NCI-H748 (cell line): ENCODE measurements at regions not wholly inside any gene's neighbourhood (a gene's known extent, or its start where the extent isn't known, plus 50 kb on each side); places are given as distances from the start of the nearest gene placed in this dataset.

ENCODE experiments used
- DNase-seq: peaks from one replicate; lab custom pipeline; 2025; ENCODE audit not compliant: unreplicated experiment; lab: John Stamatoyannopoulos, UW

DNA sequence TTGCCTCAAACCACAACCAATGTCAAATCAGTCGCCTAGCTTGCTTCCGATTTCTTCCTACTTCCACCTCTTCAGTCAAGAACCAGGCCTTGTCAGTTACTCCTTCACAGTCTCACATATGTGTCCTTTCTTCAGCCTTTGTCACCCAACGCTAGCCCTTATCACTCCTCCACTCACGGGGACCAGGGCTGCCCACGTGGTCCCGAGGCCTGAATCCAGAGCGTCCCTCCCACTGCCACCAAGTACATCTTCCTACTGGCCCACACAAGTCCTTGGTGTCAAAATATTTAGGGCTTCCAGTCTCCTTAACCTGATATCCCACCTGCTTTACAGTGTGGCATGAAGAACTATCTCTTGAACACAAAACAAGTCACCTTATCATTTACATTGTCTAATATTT lies 119.1 kb upstream of the SPRED2 start:
- no peak for DNase-seq

DNA sequence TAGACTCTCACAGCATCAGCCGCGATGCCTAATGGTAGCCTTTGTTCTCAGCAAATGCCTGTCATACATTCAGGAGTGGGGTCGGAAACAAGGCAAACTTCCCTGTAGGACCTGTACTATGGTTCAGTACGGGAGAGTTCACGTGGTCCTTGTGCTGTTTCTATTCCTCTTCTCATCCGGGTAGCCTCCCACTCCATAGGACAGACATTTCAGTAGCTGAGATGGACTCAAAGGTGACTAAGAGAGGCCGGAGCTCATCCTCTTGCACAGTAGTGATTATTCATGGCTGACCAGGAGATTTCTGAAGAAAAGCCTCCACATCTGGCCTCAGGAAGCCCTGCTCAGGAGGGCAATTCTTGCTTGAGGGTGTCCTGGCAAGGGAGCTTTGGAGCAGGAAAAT lies 117.8 kb upstream of the SPRED2 start:
- no peak for DNase-seq

DNA sequence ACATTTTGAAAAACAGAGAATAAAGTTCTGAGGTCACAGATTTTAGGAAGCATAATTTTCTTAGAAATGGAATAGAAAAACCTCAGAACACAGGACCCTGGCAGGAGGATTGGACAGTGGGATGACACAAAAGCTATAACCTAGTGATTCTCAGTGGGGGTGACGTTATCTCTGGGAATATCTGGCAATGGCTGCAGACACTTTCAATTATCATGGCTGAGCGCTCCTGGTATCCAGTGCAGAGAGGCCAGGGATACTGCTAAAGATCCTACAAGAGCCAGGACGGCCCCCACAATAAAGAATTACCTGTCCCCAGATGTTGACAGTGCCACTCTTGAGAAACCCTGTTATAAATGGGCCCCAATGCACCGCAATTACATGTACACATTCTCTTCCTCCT lies 117.2 kb upstream of the SPRED2 start:
- no peak for DNase-seq

DNA sequence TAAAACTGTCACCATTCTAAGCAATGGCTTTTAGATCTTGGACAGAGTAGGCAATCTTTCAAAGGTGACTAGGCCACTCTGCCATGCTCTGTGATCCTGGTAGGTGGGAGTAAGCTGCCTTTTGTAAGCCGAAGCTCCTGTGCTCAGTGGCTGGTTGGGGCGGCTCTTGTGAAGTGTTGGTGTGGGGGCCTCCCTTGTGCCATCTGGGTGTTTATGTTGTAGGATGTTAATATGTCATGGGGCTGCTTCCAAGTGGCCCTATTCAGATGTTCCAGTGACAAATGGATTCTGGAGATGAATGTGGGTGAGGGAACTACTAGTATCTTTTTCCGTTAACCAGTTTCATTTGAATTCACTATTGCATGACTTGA lies 116.8 kb upstream of the SPRED2 start:
- DNase-seq: no peak

DNA sequence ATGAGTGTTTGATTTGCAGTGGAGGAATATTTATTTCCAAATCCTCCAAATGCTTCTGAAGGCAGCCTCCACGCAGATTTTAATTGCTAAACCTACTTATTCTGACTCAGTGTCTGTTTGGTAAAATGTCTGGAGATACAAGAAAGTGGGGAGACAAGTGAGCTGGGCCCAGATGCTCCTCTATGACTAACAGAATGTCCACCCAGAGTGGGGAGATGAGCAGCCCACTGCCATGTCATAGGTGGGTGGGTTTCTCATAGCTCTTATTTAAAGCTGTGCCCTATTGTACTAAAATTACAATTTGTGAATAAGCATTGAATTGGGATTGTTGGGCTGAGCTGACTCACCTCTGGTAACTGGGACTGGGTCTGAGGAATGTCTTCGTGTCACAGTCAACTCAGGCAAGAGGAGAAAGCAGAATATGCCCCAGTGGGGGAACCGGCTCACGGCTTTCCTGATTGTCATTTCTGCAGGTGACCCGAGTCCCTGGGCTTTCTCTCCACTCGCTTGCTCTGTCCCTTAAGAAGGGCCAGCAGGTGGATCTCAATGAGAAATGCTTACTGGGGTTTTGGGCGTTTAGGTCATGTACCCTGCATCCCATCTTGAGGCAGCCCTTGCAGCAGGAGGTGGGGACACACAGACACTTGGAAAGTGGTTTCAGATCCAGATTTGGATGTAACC lies 116.3 kb upstream of the SPRED2 start:
- no peak for DNase-seq

DNA sequence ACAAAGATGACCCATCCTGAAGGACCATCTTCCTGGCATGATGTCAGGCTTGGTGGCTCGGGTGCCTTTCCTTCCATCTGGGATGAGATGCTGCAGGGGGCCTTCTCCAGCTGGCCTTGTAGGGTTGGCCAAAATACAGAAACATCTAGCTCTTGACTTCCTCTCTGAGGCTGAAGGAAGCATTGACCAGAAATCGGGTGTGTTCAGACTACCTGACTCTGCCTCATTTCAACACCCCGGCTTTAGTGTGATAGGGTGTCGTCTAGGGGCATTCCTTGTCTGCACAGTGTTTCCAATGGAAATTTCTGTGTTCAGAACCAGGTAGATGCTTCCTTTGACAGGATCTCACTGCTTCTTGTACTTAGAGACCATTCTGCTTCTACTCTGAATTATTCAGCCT lies 115.7 kb upstream of the SPRED2 start:
- DNase-seq: no peak

DNA sequence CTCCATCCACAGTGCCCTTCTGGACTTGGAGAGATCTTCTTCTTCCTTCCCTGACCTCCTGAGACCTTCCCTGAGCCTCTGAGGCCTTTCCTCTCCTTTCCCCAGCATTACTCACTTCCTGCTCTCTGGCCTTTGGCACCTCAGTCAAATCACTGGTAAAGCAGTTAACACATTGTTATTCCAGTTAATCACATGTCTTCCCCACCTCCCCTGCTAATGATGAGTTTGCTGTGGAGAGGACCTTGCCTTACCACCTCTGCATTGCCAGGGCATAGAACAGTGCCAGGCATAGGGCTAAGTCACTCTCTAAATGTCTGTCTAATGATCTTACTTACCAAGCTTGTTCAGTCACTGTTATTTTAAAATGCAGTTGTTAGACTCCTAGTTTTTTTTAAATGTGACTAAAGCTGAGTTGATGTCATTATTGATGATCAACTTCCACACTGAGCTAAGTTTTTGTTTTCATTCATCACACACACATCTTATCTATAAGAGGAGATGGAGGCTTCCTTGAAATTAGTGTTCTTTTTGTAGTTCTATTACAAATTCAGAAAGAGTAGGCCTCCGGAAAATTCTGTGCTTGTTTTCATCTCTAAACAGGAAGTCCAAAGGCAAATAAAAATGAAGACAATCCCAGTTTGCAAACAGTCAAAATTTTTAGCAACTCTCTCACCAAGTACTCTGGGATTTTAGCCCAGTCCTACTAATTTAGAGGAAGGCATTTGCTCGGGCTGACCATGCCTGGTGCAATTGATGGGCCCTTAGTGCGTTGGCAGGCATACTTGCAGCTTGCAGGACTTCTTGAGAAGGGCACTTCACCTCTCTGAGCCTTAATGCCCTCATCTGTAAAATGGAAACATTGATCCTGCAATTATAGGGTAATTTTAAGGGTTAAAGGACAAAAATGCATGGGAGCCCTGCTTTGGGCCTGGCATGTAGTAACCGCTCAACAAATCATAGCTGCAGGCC lies 113.7 kb upstream of the SPRED2 start:
- no peak for DNase-seq

DNA sequence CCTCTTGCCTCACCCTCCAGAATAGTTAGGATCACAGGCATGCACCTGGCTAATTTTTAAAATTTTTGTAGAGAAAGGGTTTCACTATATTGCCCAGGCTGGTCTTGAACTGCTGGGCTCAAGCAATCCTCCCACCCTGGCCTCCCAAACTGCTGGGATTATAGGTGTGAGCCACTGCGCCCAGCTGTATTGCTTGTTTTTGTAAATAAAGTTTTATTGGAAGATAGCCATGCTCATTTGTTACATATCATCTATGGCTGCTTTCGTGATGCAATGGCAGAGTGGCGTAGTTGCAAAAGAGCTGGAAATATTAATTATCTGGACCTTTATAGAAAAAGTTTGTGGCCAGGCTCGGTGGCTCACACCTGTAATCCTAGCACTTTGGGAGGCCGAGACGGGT lies 109.4 kb upstream of the SPRED2 start:
- DNase-seq: no peak

DNA sequence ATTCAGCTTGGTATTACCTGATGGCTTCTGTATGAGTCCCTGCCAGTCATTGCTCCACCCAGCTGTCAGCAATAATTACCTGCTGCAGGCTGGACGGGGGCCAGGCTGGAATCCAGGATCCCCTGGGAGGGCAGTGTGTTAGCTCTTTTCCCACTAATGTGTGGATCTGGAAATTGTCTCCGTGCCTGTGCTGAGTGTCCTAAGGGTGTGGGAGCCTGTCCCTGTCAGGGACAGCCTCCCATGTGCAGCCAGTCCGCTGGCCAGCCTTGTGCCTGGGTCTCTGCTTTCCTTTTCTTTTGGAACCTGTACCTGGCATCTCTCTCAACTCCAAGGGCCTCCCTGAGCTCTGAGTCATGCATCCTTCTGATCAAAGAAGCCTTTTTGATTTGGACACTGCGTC lies 107.2 kb upstream of the SPRED2 start:
- DNase-seq: peak; percentile 31

DNA sequence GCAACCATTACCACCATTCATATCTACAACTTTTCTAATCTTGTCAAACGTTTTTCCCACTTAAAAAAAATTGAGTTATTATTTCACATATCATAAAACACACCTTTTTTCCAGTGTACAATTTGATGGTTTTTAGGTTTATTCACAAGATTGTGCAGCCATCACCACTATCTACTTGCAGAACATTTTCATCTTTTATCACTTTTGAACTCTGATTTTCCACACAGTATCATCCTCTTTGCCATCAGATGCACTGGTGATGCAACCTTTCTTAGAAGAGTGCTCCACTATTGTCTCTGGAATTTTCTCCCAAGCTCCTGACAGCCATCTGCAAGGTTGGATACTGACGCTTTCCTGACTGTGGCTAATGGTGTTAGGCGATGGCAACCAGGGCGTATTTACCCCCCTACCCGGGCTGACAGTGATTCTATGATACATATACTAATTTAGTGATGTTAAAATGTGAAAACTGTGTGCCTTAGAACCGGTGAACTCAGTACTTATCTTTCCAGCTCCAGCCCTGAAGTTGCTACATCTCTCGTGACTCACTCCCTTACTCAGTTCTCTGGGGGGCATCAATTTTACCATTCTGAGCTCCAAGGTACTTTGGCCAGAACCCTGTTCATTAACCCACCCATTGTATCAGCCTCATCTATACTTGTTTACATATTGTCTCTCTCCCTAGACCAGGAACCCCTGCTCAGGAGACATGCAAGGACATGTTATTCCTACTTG lies 105.4 kb upstream of the SPRED2 start:
- DNase-seq: no peak

DNA sequence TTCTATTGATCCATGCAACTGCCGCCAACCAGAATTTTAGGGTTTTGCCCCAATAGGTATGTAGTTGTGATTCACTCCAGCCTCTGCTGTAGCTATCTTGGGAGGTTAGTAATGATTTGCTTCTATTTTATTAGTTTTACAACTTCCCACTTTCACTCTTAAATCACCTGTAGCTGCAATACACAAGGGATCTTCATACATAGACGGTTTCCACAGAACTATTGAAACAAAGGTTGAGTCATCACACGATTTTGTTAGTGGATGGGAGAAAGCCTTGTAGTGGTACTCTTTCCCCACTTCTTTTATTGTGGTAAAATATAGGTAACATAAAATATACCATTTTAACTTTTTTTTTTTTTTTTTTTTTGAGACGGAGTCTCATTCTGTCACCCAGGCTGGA lies 104.2 kb upstream of the SPRED2 start:
- no peak for DNase-seq

DNA sequence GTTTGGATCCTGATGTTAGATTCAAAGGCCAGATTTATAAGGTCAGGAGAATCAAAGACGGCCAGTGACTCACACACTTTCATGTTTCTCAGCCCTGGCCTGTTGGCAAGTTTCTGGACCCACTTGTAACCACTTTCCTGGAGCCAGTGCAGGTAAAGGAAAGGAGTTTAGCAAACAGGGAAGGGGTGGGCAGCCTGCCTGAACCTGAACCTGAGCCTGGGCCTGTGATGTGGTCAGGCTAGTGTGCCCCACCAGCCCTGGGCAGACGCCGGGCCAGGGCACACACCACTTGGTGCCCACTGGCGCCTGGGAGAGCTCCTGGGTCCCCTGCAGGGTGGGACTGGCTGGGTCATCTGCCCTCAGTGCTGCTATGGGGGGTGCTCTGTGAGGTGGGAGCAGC lies 100.5 kb upstream of the SPRED2 start:
- DNase-seq: no peak

DNA sequence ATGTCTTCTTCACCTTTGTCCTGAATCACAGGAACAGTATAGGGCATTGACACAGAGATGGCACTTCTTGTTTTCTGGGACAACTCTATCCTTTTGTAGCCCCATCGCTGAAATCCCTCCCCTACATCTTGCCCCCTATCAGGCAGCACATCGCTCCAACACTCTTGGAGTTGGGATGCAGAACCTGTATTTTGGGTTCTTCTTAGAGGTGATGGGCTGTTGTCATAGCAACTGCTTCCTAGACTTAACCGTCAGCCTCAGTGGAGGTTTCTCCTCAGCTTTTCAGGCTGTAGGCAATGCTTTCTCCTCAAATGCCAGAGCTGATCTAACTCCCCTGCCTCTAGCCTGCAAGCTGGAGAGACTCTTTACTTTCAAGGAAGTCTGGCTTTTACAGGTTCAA lies 99.9 kb upstream of the SPRED2 start:
- DNase-seq: no peak

DNA sequence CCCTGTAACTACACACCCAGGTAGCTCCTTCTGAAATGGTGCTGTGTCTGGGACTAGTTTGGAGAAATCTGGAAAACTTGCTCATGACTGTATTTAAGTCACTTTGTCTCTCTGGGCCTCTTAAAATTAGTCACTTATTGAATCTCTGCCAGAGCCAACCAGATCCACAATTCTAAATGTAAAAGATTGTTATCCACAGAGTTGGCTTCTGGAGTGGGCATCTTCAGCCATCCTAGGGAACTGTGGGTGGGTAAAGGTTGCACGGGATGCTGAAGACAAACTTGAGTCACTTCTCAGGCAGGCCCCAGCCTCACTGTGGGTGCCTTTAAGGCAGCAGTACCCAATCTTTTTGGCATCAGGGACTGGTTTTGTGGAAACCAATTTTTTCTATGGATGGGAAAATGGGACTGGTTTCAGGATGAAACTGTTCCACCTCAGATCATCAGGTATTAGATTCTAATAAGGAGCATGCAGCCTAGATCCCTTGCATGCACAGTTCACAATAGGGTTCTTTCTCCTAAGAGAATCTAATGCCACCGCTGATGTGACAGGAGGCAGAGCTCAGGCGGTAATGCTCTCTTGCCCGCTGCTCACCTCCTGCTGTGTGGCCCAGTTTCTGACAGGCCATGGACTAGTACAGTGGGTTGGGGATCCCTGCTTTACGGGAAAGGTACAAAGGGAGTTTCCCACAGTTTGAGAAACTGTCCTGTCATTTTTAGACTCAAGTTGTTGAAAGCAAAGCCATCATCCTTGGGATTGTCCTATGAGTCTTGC lies 98.3 kb upstream of the SPRED2 start:
- no peak for DNase-seq

DNA sequence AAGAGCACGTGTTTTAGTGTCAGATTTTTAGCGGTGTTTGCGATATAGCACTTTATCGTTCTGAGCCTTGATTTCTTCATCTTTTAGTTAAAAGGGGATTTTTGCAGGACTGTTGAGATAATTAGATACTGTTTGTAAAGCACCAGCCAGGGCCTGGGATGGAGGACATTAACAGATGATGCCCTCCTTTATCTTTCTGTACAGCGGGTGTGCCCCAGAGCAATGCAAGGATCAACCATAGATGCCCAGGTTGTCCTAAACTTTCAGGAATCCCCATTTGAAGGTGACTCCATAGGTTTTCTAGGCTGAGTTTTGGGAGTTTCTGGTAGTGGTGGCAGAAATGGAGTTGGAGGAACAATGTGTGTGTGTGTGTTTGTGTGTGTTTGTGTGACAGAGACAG lies 97.0 kb upstream of the SPRED2 start:
- DNase-seq: no peak

DNA sequence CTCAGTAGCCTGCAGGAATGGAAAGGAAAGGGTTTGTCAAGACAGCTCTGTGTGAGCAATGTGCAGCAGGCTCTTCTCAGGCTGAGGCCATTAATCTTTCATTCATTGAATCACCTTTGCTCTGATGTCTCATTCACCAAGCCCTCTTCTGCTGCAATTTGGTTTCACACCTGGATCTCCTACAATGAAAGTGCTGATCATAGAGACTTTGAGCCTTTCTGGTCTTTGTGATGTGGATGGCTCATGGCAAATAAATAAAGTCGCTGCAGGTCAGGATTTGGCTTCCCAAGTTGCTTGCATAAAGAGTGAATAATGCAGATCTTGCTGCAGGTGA lies 95.8 kb upstream of the SPRED2 start:
- DNase-seq: no peak

DNA sequence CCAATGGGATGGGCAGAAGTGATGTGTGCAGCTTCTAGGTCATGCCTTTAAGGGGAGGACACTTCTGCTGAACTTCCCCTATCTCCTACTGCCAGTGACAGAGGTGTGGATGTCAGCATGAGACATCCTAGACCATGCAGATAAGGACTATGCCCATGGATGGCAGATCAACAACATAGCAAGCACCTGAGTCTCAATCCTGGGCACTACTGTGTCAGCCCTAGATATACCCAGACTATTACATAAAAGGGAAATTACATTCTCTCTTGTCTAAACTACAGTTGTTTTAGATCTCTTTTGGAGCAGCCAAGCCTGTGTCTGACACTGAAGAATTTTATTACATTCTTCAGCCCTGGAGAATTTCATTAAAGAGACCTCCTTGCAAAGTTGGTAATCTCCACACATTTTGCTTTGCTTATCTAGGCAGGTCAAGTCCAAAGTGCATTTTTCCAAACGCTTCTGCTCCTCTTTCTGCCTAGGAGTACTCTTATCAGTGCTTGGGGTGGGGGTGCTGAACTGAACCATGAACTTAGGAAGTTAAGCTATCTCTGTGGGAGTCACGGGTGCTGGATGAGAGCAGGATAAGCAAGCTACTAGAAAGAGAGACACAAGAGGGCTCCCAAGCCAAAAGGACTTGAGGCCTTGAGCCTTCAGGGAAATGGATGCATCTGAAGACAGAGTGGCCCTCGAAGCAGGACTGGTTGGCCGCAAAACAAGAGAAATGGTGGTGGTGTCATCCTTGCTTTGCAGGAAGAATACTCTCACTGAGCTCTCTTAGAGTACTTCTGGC lies 95.2 kb upstream of the SPRED2 start:
- no peak for DNase-seq

DNA sequence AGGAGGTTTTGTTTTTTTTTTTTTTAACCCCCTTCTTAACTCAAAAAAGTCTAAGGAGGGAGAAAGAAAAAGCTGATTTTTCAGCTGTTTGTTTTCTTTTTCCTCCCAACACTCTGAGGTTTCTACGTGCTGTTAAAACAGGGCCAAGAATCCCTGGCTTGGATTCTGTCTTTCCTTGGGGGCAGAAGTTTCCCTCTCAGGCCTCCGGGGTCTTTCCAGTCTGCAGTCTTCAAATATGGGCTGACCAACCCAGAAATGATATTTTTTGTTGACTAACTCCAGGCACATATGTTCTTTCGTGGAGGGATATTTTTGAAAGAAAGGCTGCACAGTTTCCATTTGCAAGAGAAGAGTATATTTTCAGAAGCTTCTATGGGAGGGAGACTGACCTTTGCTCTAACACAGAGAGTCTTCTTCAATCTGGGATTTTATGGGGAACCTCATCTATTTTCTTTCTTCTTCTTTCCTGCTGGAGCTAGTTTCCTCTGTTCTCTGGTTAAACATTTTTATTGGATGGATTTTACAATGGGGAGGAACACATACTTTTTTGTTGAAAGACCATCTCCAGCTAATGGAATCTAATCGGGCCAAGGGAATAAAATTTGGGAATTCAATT lies 93.3 kb upstream of the SPRED2 start:
- DNase-seq: no peak

DNA sequence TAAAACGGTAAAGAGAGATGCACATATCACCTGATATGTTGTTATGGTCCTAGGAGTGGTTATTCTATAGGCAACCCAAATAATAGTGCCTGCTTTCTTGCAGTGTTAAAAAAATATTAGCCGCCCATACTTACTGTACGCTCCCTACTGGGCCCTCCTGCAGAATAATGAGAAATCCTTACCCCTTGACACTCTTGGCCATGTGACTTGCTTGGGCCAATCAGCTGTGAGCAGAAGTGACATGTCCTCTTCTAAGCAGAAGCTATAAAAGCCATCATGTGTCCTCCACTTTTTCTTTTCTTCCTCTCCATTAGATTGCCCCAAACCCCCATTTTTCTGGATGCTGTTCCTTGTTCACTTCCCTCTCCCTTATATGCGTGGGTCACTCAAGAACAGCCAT lies 90.5 kb upstream of the SPRED2 start:
- DNase-seq: no peak

DNA sequence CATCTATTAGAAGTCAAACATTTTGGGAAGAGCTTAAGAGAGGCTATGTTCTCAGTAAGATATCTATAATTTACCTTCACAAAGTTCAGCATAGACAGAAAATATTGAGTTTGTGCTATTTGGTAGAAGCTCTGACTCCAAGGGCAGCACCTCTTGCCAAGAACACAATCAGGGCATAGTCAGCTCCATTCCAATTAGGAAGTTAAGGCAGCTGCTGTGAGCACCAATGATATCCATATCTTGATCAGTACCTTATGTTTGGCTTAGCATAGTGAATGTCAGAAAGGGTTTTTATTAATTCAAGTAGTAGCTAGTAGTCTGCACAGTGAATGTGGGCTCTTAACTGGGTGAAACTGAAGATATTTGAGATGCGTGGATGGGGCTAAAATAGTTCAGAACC lies 86.4 kb upstream of the SPRED2 start:
- no peak for DNase-seq
